ENCODE measurements at regions not wholly inside any gene's neighbourhood (a gene's known extent, or its start where the extent isn't known, plus 50 kb on each side); places are given as distances from the start of the nearest gene placed in this dataset.
"Not testable (repeated sequence)": the region's sequence is repeated elsewhere in the genome, so short reads cannot be mapped to it uniquely, and the experiment has no call there.

GRCh38 chr10:23869548-23869947, 339.4 kb upstream of the KIAA1217 start:
- no peak for DNase-seq (ENCODE audit: low read depth in 1 of 2, low spot score in 1 of 2)

- DNase-seq (ENCODE audit: low read depth in 1 of 2, low spot score in 1 of 2): no peak
Observed at GRCh38 chr10:23869996-23870395, 338.9 kb upstream of the KIAA1217 start.

GRCh38 chr10:23870651-23871610, 338.0 kb upstream of the KIAA1217 start:
- no peak for DNase-seq (ENCODE audit: low read depth in 1 of 2, low spot score in 1 of 2)

GRCh38 chr10:23872290-23872689, 336.6 kb upstream of the KIAA1217 start:
- DNase-seq (ENCODE audit: low read depth in 1 of 2, low spot score in 1 of 2): no peak

- no peak for DNase-seq (ENCODE audit: low read depth in 1 of 2, low spot score in 1 of 2)
Observed at GRCh38 chr10:23877791-23878320, 331.1 kb upstream of the KIAA1217 start.

- DNase-seq (ENCODE audit: low read depth in 1 of 2, low spot score in 1 of 2): no peak
Observed at GRCh38 chr10:23884670-23885069, 324.3 kb upstream of the KIAA1217 start.

GRCh38 chr10:23885853-23886252, 323.1 kb upstream of the KIAA1217 start:
- DNase-seq (ENCODE audit: low read depth in 1 of 2, low spot score in 1 of 2): no peak

- DNase-seq (ENCODE audit: low read depth in 1 of 2, low spot score in 1 of 2): no peak
Observed at GRCh38 chr10:23886355-23886754, 322.6 kb upstream of the KIAA1217 start.

GRCh38 chr10:23891301-23891700, 317.6 kb upstream of the KIAA1217 start:
- no peak for DNase-seq (ENCODE audit: low read depth in 1 of 2, low spot score in 1 of 2)

- no peak for DNase-seq (ENCODE audit: low read depth in 1 of 2, low spot score in 1 of 2)
Observed at GRCh38 chr10:23892296-23892695, 316.6 kb upstream of the KIAA1217 start.

- DNase-seq (ENCODE audit: low read depth in 1 of 2, low spot score in 1 of 2): no peak
Observed at GRCh38 chr10:23897267-23897666, 311.7 kb upstream of the KIAA1217 start.

GRCh38 chr10:23897861-23898260, 311.1 kb upstream of the KIAA1217 start:
- no peak for DNase-seq (ENCODE audit: low read depth in 1 of 2, low spot score in 1 of 2)

GRCh38 chr10:23899166-23899565, 309.8 kb upstream of the KIAA1217 start:
- DNase-seq (ENCODE audit: low read depth in 1 of 2, low spot score in 1 of 2): no peak

GRCh38 chr10:23910291-23910690, 298.6 kb upstream of the KIAA1217 start:
- DNase-seq (ENCODE audit: low read depth in 1 of 2, low spot score in 1 of 2): no peak

- no peak for DNase-seq (ENCODE audit: low read depth in 1 of 2, low spot score in 1 of 2)
Observed at GRCh38 chr10:23912884-23913404, 296.0 kb upstream of the KIAA1217 start.

- DNase-seq (ENCODE audit: low read depth in 1 of 2, low spot score in 1 of 2): no peak
Observed at GRCh38 chr10:23914641-23915040, 294.3 kb upstream of the KIAA1217 start.

GRCh38 chr10:23917251-23917840, 291.6 kb upstream of the KIAA1217 start:
- no peak for DNase-seq (ENCODE audit: low read depth in 1 of 2, low spot score in 1 of 2)

- no peak for DNase-seq (ENCODE audit: low read depth in 1 of 2, low spot score in 1 of 2)
Observed at GRCh38 chr10:23918090-23918723, 290.7 kb upstream of the KIAA1217 start.

- DNase-seq (ENCODE audit: low read depth in 1 of 2, low spot score in 1 of 2): no peak
Observed at GRCh38 chr10:23918839-23919238, 290.1 kb upstream of the KIAA1217 start.

- DNase-seq (ENCODE audit: low read depth in 1 of 2, low spot score in 1 of 2): no peak
Observed at GRCh38 chr10:23927576-23928325, 281.2 kb upstream of the KIAA1217 start.

- not testable (repeated sequence) for DNase-seq (ENCODE audit: low read depth in 1 of 2, low spot score in 1 of 2)
Observed at GRCh38 chr10:23934023-23934422, 274.9 kb upstream of the KIAA1217 start.

All from stimulated activated CD4-positive, alpha-beta T cell treated with anti-CD3 and anti-CD28 coated beads, Interleukin-15, amount 100 ng/mL, for 1 hour (primary cell).